SK-N-MC (cell line): ENCODE measurements at regions not wholly inside any gene's neighbourhood (a gene's known extent, or its start where the extent isn't known, plus 50 kb on each side); places are given as distances from the start of the nearest gene placed in this dataset.

Experiments used
- DNase-seq: peaks from one replicate; pipeline ENCODE4 v3.0.0-alpha.2; 2011; ENCODE audit warnings: low read depth, low spot score
- H3K27ac ChIP-seq: fragments of 200-600 bp; sonication (generic); 2 replicates; pipeline ENCODE4 v1.5.1; 2016; ENCODE audit warnings: mixed run types
- H3K36me3 ChIP-seq: fragments of 200-600 bp; sonication (generic); 2 replicates; pipeline ENCODE4 v1.6.1; 2017; ENCODE audit warnings: antibody characterized with exemption, low read length, mixed read lengths; ENCODE audit not compliant: insufficient read depth
- H3K4me3 ChIP-seq: fragments of 200-600 bp; sonication (generic); 2 replicates; pipeline ENCODE4 v1.5.1; 2016
- H3K9ac ChIP-seq: fragments of 200-600 bp; sonication (generic); 2 replicates; pipeline ENCODE4 v1.8.0; 2017; ENCODE audit warnings: mixed run types, mixed read lengths; ENCODE audit not compliant: insufficient read length
- H3K9me3 ChIP-seq: fragments of 200-600 bp; sonication (generic); 2 replicates; pipeline ENCODE4 v1.6.1; 2017; ENCODE audit warnings: low read depth, mild to moderate bottlenecking, antibody characterized with exemption, low read length, moderate library complexity, mixed read lengths
- EZH2 ChIP-seq: fragments of 200-600 bp; sonication (generic); IDR thresholded peaks from one replicate; pipeline ENCODE4 v1.6.1; 2017; ENCODE audit warnings: antibody characterized with exemption
- FOXP2 ChIP-seq: optimal IDR thresholded peaks from 2 replicates; pipeline ENCODE3; 2011; ENCODE audit warnings: mild to moderate bottlenecking, moderate library complexity; ENCODE audit not compliant: insufficient read depth; ENCODE audit errors: extremely low read length, control extremely low read depth
- POLR2AphosphoS5 ChIP-seq: IDR thresholded peaks from 2 replicates; pipeline ENCODE4 v1.6.1; 2012; ENCODE audit warnings: mild to moderate bottlenecking, low read depth, low read length, borderline replicate concordance

DNA sequence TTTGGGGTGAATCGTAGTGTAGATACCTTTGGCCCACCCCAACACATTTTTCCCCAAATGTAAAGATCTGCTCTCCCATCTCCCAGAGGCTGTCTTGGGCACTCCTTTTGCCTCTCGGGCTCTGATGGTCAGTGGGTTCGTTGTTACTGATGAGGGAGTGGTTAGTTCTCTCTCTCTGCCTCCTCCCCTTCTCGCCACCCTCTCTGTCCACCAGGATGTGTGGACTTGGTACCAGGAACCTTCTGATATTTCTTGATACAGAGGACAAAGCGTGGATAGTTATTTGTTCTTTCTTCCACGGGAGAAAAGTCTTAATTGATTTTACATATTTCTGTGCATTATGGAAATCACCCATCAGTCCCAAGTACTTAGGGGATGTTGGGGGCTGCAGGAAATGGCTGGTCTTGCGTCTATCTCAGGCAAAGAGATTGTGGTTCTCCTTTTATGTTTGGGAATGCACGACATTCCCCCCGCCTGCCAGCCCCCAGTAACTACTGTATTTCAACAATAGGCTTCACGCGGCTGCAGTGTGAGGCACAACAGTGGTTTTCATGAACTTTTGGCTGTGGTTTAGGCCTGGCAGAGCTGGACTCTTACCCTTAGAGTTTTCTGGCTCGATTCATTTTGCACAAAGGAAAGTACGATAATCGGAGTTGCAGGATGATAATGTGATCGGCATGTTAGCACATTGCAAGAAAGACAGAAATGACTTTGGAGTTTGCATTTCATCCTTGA, 79.0 kb upstream of the ZNF536 start:
- TF ChIP-seq POLR2AphosphoS5 = no peak
- no peak for TF ChIP-seq FOXP2
- TF ChIP-seq EZH2 = no peak
- no peak overlapping the region for H3K27ac ChIP-seq
- no peak for DNase-seq
- H3K9ac ChIP-seq = no peak overlapping the region
- H3K36me3 ChIP-seq = no peaks in the 10 kb centered on the region
- no peak overlapping the region for H3K4me3 ChIP-seq
- H3K9me3 ChIP-seq = no peaks in the 10 kb centered on the region

DNA sequence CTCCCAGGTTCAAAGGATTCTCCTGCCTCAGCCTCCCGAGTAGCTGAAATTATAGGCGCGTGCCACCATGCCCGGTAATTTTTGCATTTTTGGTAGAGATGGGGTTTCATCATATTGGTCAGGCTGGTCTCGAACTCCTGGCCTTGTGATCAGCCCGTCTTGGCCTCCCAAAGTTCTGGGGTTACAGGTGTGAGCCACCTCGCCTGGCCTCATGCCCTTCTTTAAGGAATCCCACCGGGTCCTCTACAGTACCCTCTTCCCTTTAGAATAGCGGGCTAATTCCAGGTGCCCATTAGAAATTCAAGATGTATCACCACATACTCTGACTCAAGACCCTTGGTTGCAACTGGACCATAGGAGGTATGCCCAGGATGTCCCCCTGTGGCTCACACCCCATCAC, 74.2 kb upstream of the ZNF536 start:
- Histone ChIP-seq H3K27ac (no peak overlapping the region), H3K36me3 (no peaks in the 10 kb centered on the region), H3K9ac (no peak overlapping the region), H3K9me3 (no peaks in the 10 kb centered on the region), H3K4me3 (no peak overlapping the region)
- no peak for DNase-seq
- TF ChIP-seq EZH2 (no peak), POLR2AphosphoS5 (no peak), FOXP2 (no peak)

DNA sequence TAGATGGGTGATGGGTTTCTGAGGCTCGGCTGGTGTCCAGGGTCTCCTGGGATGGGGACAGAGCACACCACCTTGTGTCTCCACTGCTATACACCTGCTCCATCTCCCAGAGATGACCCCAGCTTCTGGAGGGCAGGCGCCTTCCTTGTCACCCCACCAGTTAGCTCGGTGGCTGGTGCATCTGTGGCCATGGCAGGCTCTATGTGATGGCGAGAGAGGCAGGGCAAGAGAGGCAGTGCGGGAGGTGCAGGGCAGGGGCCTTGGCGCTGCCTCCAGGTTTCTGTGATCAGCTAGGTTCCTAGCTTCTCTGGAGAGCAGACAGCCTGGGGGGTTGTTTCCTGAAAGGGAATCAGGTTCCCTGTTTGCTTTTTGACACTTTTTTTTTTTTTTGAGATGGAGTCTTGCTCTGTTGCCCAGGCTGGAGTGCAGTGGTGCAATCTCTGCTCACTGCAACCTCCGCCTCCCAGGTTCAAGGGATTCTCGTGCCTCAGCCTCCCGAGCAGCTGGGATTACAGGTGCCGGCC, 69.0 kb upstream of the ZNF536 start:
- Histone ChIP-seq H3K36me3 (no peaks in the 10 kb centered on the region), H3K9me3 (no peaks in the 10 kb centered on the region), H3K9ac (no peak overlapping the region), H3K27ac (no peak overlapping the region), H3K4me3 (no peak overlapping the region)
- DNase-seq = no peak
- TF ChIP-seq POLR2AphosphoS5 (no peak), EZH2 (no peak), FOXP2 (no peak)

DNA sequence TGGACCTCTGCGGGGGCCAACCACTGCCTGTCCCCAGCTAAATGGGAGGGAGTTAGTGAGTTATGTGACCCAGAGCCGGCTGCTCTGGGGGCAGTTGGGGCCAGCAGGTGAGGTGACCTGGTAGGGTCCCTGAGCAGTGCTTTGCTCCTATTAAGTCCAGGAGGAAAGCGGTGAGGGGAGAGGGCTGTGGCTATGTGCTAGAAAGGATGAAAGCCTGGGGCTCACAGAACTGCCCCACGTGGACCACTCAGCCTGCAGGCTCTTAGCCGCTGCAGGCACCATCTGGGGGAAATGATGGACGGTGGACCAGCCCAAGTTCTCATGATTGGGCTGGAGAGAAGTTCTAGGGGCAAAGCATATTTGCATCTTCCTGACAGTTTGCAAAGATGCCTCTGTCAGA, 67.6 kb upstream of the ZNF536 start:
- Histone ChIP-seq H3K27ac (no peak overlapping the region), H3K36me3 (no peaks in the 10 kb centered on the region), H3K9me3 (no peaks in the 10 kb centered on the region), H3K4me3 (no peak overlapping the region), H3K9ac (no peak overlapping the region)
- DNase-seq = no peak
- TF ChIP-seq FOXP2 (no peak), EZH2 (no peak)

DNA sequence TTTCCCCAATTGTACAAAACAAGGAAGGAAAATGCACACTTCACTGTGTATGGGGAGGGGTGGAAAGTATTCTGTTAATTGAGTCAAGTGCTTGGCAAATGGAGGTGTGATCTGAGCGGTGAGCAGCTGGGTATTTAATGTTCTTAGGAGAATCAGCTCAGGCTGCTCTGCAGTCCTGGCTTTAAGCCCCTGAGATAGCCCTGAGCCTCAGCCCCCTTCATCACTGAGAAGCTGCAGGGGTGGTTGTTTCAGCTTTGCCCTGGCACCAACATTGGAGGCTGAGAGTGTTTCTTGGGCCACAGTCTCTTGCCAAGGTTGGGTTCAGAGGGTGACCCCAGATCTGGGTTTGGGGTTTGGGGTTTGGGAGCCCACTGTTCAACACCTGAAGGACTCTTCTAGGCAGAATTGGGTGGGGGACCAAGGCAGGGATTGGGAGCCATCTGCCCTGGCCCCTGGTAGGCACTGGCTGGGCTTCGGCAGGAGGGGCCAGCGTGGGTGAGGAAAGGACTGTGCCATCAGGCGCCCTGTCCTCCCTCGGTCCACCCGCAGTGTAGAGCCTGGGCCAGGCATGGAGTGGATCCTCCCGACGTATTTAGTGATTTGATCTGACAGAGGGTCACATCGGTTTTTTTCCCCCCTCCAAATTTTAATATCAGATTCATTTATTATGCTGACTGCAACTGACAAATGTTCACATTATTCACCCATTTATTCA, 66.7 kb upstream of the ZNF536 start:
- Histone ChIP-seq H3K9ac (no peak overlapping the region), H3K4me3 (no peak overlapping the region), H3K9me3 (no peaks in the 10 kb centered on the region), H3K36me3 (no peaks in the 10 kb centered on the region), H3K27ac (no peak overlapping the region)
- no peak for TF ChIP-seq EZH2
- no peak for TF ChIP-seq POLR2AphosphoS5
- no peak for TF ChIP-seq FOXP2
- DNase-seq = no peak

DNA sequence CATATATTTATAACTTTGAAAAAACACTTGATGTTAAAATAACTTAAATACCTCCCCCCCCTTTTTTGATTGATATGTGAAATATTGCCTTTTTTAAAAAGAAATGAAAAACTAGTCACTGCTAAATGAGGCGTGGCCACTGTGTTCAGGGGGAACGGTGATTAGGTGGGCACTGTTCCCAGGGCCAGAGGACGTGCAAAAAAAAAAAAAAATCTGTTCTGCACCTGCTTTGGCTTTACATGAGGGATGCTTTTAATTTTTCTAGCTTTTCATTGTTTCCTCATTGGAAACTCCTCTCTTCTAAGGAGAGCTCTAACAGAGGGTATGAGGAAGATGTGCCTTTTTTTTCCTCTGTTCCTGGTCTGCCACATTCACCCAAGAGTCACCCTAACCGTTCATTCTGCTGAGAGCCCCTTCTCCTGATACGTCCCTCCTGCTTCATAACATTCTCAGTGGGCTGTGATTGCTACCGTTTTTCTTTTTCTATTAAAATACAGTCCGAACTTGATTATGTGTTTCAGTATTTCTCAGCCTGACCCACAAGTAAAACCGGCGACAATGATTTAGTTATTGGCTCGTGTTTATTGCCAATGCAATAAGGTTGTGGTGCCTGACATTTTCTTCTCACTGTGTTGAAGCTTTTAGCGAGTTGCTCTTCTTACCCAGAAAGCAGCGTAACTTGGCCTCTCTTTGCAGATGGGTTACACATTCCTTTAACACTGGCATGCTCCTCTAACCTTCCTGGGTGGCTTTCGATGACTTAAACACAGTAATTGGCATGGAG, 64.8 kb upstream of the ZNF536 start:
- Histone ChIP-seq H3K27ac (no peak overlapping the region), H3K9ac (no peak overlapping the region), H3K36me3 (no peaks in the 10 kb centered on the region), H3K4me3 (no peak overlapping the region), H3K9me3 (no peaks in the 10 kb centered on the region)
- TF ChIP-seq EZH2 (no peak), POLR2AphosphoS5 (no peak), FOXP2 (no peak)
- DNase-seq = no peak

DNA sequence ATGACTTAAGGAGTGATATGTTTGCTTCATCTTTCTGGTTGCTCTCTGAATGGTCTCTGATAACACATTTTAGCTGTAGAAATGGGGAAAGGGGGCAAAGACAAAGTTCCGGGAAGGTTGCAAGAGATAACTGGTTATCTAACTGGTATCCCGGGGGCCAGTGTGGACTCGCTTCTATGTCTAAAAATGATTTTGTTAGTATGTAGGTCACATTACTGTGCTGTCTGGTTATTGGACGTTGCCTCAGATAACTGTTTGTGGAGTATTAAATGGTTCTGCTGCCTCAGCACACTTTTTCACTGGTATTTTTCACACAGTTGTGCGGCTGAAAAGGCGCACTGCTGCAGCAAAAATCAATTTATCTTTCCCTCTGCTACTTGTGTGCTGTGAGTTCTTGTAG, 63.0 kb upstream of the ZNF536 start:
- Histone ChIP-seq H3K4me3 (no peak overlapping the region), H3K9me3 (no peaks in the 10 kb centered on the region), H3K36me3 (no peaks in the 10 kb centered on the region), H3K27ac (no peak overlapping the region), H3K9ac (no peak overlapping the region)
- DNase-seq = no peak
- no peak for TF ChIP-seq FOXP2

DNA sequence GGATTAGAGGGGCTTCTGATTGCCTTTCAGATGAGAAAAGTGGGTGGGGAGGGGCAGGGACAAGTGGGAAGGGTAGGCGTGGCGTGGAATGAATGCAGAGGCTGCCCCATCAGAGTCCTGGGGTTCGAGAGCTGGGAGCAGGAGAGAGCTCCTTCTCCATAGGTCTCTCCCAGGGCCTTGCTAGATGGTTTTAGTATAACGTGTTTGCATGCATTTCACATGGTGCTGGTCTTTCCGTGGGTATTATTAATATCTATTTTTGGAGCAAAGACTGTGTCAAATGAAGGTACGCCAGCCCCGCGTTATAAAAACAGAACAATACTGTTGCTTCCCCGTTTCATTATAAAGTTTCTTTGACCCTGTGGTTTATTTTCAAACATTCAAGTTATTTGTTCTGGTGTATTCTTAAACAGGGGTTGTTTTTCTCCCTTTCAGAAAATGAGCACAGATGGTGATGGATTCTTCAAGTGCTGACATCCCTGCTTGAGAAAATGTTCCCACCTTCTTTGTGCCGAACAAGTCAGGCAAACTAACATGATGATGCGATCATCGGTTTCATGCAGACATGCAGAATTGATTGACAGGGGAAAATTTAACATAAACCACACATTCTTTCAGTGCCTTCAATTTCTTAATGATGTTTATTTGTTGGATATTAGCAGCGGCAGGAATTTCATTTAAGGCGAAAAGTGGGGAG, 62.1 kb upstream of the ZNF536 start:
- Histone ChIP-seq H3K36me3 (no peaks in the 10 kb centered on the region), H3K27ac (no peak overlapping the region), H3K9me3 (no peaks in the 10 kb centered on the region), H3K4me3 (no peak overlapping the region), H3K9ac (no peak overlapping the region)
- TF ChIP-seq EZH2 (no peak), FOXP2 (no peak), POLR2AphosphoS5 (no peak)
- DNase-seq = no peak
